DMS 273 (cell line): ENCODE measurements at regions not wholly inside any gene's neighbourhood (a gene's known extent, or its start where the extent isn't known, plus 50 kb on each side); places are given as distances from the start of the nearest gene placed in this dataset.

Source experiments
- DNase-seq: peaks from one replicate; lab custom pipeline; 2025; ENCODE audit not compliant: unreplicated experiment; lab: John Stamatoyannopoulos, UW

DNA sequence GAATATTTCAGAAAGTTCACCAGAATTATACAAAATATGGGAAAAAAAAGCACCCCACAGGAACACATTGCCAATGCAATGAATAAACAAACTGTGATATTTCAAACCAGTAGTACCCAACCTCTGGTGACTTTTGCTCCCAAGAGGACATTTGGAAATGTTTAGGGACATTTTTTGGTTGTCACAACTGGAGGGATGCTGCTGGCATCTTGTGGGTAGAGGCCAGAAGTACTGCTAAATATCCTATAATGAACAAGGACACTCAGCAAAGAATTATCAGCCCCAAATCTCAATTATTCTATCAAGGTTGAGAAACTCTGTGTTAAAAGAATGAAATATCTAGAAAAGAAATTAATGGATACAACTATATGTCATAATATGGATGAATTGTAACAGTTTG is 1334.4 kb upstream of the FLRT2 start:
- no peak for DNase-seq

DNA sequence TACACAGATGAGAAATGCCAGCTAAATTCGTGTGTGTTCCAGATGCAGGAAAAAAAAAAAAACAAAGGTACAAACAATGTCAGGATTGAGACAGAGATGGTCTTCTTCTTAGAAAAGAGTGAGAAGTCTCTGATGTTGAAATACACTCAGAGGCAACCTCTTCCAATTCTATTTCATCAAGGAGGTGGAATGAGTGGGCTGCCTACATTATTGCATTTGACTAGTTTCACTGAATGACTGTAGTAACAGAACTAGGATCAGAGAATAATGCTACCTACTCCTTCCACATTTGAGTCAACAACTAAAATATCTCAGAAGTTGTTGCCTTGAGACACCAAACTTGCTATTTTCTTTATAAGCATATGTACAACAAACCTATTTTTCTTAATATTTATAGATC is 1332.2 kb upstream of the FLRT2 start:
- no peak for DNase-seq

DNA sequence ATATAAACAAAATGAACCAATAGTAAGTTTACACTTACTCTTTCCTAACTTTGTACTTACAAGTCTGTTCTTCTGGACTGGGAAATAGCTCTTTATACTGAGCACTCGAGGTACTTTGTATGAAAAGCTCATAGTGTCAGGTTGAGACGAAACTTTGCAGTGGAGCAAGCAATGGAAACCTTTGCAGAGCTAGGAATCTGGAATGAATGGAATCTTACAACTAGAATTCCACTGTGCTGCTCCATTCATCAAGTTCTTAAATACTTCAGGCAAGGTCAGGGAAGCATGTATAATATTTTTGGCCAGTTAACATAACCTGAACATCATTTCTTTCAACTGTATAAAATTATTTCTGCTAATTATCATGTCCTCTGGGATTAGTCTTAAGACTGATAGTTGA is 1327.5 kb upstream of the FLRT2 start:
- no peak for DNase-seq

DNA sequence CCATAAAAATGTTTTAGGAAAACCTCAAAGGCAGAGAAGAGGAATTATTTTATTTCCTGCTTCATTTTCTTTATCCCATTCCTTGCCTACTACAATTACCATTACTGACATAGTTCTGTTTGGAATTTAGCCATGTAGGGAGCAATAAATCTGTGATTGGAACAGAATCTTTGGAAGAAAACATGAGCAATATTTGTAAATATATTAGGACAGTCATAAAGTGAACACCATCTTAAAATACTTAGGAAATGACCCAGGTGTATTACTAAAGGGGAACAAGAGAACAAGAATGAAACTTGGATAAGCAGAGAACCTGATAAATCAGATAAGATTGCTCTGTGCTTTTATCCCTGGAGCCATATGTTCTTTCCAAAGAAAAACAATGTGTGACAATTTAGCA is 1326.0 kb upstream of the FLRT2 start:
- DNase-seq = no peak

DNA sequence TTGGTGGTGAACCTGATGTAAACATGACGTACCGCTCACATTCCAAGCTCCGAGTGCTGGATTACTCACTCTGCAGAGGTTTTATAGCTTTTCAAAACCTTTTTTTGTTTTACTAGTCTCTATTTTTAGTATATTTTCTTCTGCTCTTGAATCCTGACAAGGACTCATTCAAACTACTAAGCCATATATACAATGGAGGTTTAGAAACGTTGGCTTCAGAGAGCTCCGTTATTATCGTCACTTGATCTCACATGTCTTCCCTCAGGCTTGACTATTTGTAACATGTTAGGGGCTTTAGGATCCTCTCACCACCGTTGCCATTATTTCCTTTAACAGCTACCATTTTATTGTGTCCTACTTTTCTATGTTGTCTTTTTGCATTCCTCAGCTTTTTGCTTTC is 1321.5 kb upstream of the FLRT2 start:
- no peak for DNase-seq

DNA sequence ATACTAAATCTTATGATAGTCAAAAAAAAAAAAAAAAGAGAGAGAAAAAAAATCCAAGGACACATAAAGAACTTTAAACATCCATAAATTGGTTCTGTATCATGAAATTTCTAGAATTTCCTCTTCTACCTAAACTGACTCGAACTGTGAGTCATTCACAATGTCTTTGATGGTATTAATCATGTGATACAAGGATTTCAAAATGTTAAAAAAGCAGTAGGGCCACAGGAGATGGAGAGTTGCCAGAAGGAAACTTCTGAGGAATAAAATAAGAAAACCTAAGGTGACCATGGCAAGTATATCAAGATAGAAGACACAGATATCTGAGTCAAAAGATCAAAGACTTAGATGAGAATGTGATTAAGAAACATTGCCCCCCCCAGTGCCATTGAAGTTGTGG is 1320.9 kb upstream of the FLRT2 start:
- DNase-seq = no peak

DNA sequence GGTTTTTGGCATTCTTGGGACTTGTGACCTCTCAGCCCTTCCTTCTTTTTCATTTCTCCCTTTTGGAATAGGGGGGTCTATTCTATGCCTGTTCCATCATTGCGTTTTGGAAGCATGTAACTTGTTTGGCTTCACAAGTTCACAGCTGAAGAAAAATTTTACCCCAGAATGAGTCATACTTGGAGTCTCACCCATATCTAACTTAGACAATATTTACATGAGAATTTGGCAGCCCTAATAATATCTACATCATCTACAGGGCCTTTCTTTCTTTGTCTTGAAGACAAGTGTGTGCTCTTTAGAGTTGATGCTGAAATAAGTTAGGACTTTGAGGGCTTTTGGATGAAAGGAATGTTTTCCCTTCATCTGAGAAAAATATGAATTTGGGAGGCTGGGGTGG is 1312.9 kb upstream of the FLRT2 start:
- no peak for DNase-seq

DNA sequence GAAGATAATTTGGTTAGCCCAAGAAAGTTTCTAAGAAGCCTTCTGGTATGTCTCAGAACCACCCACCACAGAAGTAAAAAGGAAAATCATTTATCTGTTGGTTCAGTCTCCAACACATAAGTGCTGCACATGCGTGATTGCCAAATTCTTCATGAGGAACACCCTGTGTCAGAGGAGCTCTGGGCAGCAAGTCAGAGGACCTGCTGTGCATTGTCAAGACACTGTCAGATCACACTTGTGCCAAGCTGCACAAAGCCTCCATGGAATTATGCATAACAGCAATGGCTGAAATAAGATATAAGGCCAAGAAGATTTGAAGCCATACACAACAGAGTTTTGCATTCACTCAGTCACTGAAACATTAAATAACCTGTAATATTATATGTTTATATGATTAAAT is 1304.7 kb upstream of the FLRT2 start:
- no peak for DNase-seq

DNA sequence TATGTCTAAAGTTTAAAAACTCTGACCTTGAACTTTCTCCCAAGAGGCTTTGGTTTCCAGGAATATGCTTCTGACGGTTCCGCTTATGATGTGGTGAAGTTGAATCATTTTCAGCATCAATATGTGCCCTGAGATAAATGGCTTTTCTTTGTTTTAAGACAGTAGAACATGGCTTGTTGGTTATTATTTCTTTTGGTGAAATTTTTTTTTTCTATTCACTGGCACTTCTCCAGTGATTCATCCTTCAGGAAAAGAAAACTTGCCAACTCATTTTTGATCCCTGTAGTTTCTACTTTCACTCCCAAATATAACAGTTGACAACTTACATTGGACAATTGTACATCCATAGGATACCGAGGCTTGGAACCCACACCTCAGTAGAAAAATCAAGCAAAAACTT is 1301.2 kb upstream of the FLRT2 start:
- no peak for DNase-seq

DNA sequence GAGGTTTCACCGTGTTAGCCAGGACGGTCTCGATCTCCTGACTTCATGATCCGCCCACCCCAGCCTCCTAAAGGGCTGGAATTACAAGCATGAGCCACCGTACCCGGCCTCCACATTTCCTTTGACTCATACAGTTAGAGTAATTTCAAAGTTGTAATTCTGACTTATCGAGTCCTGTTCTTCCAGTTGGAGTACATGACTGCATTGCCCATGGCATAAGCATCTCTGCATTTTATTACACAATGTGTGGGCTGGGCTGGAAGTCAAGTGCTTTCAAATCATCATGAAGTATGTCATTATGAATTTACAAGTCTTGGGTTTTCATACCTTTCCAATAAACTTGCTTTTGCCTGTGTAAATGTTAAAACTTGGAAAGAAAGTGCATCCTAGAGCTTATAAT is 1295.7 kb upstream of the FLRT2 start:
- no peak for DNase-seq

DNA sequence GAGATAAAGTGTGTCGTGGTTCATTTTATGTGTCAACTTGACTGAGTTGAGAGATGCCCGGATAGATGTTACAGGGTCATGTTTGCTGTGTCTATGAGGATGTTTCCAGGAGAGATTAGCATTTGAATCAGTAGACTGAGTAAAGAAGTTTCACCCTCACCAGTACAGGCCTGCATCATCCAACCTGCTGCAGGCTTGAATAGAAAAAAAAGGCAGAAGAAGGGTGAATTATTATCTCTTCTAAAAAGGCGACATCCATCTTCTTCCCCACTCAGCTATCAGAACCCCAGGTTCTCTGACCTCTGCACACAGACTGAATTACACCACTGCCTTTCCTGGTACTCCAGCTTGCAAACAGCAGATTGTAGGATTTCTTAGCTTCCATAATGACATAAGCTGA is 1293.7 kb upstream of the FLRT2 start:
- DNase-seq = no peak

DNA sequence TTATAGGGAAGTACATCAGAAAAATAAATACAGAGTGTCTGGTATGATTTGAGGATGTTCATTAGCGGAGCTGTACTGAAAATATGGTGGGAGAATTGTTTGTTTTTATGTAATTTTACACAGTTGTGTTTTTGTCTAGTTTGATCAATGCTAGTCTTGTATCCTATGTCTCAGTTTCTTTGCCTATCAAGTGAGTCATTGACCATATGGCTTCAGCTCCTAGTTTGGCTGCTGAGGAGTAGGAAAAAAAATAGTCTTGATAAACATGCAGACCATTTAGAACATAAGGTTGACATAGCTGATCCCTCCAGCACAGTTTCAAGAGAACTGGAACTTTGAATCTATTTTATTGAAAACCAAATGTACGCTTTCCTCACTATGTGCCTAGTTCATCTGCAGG is 1292.1 kb upstream of the FLRT2 start:
- DNase-seq = peak; percentile 0

DNA sequence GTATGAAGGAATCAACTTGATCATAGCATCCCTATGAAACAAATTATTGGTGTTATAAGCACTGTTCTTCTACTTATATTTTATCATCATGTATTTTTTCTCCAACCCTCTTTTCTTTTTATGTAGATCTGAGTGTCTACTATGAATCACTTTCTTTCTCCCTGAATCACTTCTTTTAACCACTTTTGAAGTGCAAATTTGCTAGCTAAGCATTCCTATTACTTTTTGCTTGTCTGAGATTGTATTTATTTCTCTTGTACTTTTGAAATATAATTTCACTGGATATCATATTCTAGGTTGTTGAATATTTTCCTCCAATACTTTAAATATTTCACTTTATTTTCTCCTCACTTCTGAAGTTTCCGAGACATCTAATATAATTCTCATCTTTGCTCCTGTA is 1282.3 kb upstream of the FLRT2 start:
- no peak for DNase-seq

DNA sequence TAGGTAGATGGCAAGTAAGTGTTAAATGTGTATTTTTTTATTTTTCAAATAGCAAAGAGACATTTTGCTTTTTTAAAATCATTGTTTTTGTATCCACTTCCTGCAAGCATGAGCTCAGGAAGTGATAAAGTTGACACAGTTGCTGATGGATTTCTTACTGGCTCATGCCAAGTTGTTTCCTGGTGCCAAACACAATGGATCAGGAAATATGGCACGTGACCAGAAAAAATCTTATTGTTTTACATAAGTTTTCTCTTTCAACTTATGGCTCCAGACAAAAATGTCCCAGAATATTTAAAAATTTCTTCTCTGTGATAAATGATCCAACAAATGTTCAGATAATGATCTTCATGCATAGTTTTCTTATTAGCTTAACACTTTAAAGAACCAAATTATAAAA is 1279.1 kb upstream of the FLRT2 start:
- no peak for DNase-seq

DNA sequence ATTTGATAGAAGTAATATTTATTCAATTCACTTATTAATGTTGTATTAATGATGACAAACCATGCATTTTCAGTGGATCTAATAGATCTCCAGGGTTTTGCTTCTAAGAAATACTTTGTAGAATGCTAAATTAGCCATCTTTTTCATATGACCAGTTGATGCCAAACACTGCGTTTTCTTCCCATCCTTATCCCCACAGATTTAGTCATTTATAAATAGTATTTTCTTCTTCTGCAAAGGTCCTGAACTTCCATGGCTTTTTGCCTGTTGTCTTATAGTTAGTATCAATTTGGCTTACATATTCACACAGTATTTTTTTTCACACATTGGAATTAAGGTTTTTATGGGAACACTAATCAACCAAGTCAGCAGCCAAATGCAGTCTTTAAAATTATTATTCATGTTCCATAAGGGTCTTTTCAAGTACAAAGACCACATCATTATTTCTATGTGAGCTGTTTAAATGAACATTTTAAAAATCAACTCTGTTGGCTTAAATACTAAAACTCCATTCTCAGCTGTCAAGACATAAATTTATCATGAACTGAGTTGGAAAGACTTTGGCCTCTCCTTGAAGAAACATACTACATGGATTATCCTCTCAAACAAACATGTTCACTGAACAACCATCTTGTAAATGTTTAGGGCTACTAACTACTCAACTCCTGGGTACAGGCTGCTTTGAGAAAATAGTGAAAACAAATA is 1278.4 kb upstream of the FLRT2 start:
- no peak for DNase-seq

DNA sequence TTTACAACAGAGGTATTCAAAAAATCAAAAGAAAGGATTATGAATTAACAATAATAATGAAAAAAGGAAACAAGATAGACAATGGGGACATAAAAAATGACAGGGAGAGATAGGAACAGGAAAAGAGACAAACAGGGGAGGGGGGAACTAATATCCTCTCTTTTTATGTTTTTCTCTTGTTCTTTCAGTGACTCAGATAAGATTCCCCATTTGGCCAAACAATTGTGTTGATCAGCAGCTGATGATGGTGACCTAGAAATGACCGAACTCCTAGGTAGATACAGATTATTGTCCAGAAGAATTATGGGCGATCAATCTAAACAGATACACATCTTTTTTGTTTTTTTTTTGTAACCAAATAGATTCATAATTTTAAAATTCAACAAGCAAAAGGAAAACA is 1277.2 kb upstream of the FLRT2 start:
- no peak for DNase-seq

DNA sequence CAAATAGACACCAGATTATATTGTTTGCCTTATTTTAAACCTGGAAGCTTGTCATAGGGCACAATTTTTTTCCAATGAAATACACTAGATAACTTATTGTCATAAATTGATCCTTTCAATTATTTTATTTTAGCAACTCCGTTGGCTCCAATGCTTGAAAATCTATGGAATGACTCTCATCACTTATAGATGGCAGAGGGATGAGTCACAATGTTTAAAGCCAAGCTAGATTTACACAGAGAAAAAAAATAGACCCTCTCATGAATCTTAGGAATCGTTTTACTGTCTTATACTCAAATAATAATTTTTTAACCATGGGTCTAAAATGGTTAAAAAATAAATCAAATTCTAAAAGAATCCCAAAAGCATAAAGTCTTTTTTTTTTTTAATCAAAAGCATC is 1276.6 kb upstream of the FLRT2 start:
- DNase-seq = no peak

DNA sequence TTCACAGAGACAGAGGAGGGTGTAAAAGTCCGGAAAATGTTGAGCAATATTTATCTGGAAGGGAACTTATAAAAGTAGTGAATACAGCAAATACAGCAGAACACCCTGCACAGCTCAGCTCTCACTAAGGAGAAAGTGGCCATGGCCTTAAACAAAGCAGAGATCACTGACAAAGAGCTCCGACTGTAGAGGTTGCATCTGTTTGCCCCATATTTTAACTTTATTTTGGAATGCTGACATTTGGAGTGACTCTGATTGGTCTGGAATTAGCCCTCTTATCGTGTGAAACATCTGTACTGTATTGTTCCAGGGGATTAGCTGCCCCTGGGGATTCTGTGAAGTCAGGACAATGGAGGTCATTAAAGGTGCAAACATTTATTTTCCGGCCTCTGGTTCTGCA is 1275.7 kb upstream of the FLRT2 start:
- DNase-seq = no peak

DNA sequence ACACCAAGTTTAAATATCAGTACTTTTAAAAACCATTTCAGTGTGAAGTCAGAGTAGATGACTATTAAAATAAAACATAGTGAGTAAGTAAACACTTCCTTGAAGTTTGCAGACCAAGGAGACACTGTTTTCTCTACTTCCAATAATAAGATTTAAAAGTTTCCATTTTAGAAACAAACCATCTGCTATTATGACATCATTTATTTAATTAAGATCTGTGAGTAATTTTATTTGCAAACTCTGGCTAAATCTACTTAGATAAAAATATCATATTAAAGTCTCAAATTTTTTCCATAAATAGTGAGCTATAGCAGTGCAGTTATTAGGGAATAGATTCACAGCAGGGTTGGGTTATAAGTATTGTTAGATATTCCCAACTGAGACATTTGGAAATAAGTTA is 1267.0 kb upstream of the FLRT2 start:
- no peak for DNase-seq

DNA sequence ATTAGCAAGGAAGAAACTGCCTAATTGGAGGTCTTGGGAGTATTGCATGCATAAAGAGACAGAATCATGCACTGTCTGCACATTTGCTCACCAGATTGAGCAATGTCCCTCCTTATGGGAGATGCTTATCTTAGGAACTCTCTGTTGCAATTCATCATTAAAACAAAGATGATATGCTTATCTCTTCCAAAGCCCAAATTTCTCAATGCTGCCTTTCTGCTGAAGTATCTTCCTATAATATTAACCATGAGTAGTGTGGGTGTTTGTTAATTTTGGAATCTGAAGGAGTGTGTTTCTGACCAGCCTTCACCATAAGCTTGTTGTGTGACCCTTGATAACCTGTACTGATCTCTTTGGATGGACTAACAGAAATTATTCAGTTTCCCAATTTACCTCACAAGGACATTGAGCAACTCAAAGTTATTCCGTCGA is 1257.6 kb upstream of the FLRT2 start:
- DNase-seq = no peak

DNA sequence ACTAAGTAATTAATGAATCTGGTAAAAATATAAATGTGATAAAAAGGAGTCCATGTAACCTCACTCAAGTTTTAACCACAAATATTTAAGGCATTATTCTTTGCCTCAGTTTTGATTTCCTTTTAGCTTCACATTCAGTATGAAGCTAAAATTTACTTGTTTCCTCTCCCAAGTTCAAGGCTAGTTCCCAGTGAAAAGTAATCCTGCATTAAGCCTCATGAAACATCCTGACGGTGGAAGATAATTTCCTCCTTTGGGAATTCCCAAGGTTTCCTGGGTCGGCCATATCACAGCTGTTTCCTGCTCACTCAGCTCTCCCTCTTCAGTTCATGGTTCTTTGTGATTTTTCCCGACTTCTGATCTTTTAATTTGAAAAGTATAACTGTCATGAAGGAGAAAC is 1256.8 kb upstream of the FLRT2 start:
- DNase-seq = no peak

DNA sequence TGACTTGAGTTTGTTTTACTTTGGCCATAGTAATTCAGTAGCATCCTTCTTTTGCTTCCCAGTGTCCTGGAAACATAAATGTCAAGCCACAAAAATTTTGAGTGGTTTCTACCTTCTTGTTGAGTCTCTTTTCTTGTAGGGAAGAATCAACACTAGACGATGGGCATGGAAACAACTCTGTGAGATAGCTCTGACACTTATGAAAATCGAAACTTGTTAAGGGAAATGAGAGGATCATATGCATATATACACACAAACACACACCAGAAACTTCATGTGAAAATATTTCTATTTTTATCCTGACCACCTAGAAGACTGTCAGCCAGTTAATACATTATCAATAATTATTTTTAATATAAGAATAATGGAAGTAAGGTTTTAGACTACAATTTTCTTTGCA is 1247.3 kb upstream of the FLRT2 start:
- no peak for DNase-seq

DNA sequence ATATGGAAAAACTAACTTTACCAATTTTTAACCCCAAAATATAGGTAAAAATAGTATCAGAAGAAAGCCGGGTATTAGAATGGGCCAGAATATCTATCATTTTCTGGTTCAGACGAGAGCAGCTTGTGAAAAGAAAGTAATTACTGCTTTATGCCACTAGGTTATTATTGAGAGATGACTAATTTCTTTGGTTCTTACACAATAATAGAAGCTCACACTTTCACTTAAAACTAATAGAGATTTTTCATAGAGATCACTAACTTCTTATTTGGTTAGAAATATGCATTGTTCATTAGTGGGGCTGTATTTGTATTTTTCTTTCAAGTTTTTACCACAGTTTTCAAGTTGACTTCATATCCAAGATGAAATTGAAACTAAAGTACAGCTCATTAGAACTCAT is 1241.2 kb upstream of the FLRT2 start:
- no peak for DNase-seq
